Stimulated activated naive CD8-positive, alpha-beta T cell treated with anti-CD3 and anti-CD28 coated beads, Interleukin-15, Interleukin-2, amounts not matched to agents 100 U/mL and 50 U/mL, for 24 hours (primary cell): ENCODE measurements at regions not wholly inside any gene's neighbourhood (a gene's known extent, or its start where the extent isn't known, plus 50 kb on each side); places are given as distances from the start of the nearest gene placed in this dataset.

ENCODE experiments used
- ATAC-seq: fragments of 150-1000 bp; cut with Tn5 transposase; one replicate; pipeline ENCODE4 v1.10.0; 2021
- DNase-seq: peaks from one replicate; pipeline ENCODE4 v3.0.0; 2021

- no peak for DNase-seq
- no peak for ATAC-seq
Measured at GRCh38 chr17:71395901-71396300, 724.9 kb upstream of the SOX9 start.

DNA sequence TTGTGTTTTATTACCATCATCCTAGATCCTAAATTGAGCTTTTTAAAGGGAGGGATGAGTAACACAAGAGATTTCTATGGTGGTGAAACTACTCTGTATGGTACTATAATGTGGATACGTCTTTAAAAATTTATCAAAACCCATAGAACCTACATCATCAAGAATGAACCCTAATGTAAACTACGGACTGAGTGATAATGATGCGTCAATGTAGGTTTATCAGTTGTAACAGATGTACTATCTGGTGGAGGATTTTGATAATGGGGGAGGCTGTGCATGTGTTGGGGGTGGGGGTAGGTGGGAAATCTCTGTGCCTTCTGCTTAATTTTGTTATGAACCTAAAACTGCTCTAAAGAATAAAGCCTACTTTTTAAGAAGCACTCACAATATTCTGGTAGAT, 724.1 kb upstream of the SOX9 start:
- ATAC-seq: no peak
- DNase-seq: no peak

DNA sequence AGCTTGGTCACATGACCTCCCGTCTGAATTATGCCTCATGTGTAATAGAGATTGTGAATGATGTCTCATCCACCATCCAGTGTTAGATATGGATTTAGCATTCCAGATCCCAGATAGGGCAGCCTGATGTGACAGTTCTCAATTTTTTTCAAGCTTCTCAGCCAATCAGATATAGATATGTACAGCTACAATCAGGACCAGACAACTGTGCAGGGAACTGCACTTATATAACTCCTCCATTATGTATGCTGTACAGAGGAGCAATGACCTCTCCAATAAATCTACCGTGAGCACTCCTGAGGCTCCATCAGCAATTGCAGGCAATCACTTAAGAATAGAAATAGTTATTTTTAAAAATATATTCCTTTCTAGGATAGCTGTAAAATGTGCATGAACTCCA, 722.8 kb upstream of the SOX9 start:
- ATAC-seq (no peak), DNase-seq (no peak)

DNA sequence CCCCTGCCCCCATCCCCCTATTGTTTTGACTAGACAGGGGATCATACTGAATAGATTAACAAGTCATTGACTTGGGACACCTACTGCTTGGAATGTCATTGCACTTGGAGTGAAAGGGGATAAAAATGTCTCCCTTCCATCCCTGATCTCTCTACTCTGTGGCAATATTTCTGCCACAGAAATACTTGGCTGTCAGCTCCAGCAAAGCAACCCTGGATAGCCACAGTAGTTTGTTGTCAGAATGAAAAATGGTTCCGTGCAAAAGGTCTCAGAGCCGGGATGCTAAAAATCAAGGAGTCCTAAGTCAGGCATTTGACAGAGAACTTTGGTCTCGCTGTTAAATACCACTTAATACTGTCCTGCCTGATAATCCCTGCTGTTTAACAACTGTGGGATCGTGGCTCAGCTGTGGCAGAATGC, 722.0 kb upstream of the SOX9 start:
- DNase-seq: no peak
- ATAC-seq: no peak

GRCh38 chr17:71399221-71399620, 721.6 kb upstream of the SOX9 start:
- ATAC-seq: no peak
- no peak for DNase-seq

DNA sequence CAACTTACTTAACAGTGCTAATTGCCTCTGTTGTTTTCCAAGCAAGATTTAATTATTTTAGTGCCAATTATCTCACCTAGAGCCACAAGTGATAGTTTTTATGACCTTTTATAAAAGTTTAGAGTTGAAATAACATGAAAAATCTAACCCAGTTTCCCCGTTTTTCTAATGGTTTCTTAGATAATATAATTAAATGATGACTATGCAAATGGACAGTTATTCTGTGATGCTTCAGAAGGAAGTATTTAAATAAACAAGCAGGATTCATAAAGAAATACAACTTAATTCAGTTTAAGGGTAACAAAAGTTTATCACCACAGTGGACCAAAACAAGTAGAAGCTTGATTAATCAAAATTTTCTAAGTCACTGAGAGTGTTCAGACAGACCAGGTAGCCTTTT, 721.2 kb upstream of the SOX9 start:
- no peak for ATAC-seq
- DNase-seq: no peak

- no peak for DNase-seq
- ATAC-seq: no peak
Measured at GRCh38 chr17:71402007-71402406, 718.8 kb upstream of the SOX9 start.

GRCh38 chr17:71402661-71403141, 718.1 kb upstream of the SOX9 start:
- no peak for ATAC-seq
- DNase-seq: no peak

- ATAC-seq: no peak
- no peak for DNase-seq
Measured at GRCh38 chr17:71405101-71405500, 715.7 kb upstream of the SOX9 start.

DNA sequence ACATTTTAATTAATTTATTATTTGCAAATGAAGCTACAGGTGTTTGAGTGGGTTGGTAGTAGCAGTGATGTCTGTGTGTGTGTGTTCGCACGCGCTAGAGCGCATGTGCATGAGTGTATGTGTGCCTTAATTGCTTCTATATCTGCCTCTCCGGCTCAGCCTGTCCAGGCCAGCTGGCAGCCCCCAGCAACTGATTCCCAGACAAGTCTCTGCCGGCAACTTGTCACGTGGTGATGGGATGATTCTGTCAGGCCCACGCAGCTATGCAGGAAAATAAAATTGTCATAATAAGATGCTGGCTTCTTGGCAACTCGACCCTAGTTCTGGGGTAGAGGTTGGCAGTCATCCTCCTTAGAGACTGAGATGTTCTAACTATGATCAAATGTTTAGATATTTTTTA, 712.8 kb upstream of the SOX9 start:
- ATAC-seq: no peak
- no peak for DNase-seq

DNA sequence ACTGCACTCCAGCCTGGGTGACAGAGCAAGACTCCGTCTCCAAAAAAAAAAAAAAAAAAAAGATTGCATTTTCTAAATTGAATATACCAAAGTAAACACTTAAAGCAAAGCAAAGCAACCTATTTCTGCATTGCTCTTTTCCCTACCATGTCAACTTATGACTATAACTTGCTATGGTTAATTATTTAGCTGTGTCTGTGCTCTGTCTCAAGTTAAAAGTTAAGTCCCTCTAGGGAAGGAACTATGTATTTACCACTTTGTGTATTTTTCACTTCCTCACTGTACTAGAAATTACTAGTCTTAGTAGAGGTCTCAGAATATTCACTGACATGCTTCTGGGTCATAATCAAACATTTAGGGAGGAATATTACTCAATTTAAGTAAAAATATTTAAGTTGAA, 711.7 kb upstream of the SOX9 start:
- DNase-seq: no peak
- no peak for ATAC-seq

- ATAC-seq: no peak
- DNase-seq: no peak
Measured at GRCh38 chr17:71409712-71410111, 711.1 kb upstream of the SOX9 start.

GRCh38 chr17:71412803-71413202, 708.0 kb upstream of the SOX9 start:
- no peak for DNase-seq

GRCh38 chr17:71413935-71414334, 706.9 kb upstream of the SOX9 start:
- DNase-seq: no peak
- ATAC-seq: no peak

More at GRCh38 chr17:71412803-71413202, 708.0 kb upstream of the SOX9 start:
- no peak for ATAC-seq

GRCh38 chr17:71417142-71417541, 703.7 kb upstream of the SOX9 start:
- DNase-seq (no peak), ATAC-seq (no peak)

DNA sequence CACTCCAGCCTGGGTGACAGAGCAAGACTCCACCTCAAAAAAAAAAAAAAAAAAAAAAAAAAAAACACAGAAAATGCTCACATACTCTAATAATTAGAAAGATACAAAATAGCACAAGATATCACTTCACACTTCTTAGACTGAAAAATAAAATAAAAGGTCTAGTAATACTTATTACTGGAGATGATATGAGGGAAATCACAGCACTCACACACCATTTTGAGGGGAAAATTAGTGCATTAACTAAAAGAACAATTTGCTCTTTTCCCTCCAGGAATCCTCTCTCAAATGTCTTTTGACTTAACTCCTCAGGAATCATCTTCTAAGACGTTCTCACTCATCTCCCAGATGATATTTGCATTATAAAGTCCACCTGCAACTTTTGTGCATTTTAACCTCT, 697.9 kb upstream of the SOX9 start:
- DNase-seq (no peak), ATAC-seq (no peak)

- DNase-seq (no peak), ATAC-seq (no peak)
Measured at GRCh38 chr17:71423871-71424546, 696.8 kb upstream of the SOX9 start.

DNA sequence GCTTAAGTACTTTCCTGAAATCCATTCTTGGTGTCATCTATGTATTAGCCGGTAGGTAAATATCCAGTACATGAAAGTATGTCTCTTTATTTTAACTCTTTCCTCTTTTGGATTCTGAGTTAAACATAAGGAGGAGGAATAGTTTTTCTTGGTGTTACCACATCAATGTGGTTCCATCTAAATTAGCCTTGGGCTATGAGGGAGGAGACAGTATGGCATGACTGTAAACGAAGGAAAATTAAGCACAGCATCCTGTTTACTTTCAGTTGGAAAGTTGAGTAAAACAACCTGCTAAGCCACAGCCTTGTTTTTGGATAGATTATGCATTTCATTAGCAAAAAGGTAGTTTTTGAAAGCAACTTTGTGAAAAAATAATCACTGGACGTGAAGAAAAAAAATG, 693.0 kb upstream of the SOX9 start:
- ATAC-seq (no peak), DNase-seq (no peak)

DNA sequence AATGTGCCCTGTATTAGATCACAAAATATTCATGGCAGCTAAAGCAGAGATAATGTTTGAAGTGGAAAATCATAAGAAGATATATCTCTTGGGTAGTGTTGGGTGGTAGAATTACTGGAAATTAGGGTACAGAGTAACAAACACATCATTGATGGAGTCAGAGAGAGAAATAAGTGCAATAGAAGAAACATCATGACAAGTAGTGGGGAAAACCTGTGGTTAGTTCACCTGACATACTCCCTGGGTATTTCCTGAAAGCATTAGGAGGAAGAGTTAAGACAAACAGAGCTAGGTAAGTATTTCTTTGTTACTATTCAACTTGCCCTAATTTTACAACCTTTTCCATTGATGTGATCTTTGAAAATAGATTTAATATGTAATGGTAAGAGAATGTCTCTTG, 691.9 kb upstream of the SOX9 start:
- no peak for ATAC-seq
- no peak for DNase-seq

- DNase-seq: no peak
- no peak for ATAC-seq
Measured at GRCh38 chr17:71430281-71430680, 690.5 kb upstream of the SOX9 start.

DNA sequence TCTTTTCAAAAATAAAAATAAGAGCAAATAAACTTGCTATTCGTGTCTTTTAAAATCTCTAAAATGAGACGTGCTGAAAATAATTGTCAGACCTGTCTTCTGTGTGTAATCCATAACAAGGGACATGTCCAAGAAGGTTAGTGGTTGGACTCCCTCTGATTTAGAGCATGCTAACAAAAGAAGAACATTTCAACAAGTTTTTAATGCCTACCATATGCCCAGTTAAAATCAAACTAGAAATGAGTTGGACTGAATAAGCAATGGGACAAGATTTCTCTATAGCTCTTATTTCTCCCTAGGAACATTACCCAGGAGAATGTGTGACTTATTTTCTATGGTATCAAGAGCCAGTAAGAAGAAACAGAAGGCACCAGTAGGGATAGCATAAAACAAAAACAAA, 689.7 kb upstream of the SOX9 start:
- ATAC-seq (no peak), DNase-seq (no peak)

GRCh38 chr17:71432378-71433315, 688.2 kb upstream of the SOX9 start:
- DNase-seq (no peak), ATAC-seq (no peak)

DNA sequence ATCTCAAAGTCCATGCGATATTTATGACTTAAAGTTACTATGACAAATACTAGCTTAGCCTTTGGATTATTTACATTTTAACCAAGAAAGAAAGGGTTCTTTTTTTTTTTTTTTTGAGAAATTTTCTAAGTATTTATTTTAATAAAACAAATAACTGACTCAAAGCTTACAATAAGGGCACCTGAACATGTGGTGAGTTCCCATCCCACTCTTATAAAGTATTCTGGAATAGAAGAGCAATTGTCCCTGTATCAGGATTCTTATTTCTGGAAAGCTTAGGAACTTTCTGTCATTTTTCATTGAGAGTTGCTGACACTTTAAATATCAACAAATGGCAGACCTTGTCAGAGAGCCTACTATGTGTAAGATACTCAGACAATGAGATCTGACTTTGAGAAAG, 686.1 kb upstream of the SOX9 start:
- DNase-seq: no peak
- ATAC-seq: no peak

DNA sequence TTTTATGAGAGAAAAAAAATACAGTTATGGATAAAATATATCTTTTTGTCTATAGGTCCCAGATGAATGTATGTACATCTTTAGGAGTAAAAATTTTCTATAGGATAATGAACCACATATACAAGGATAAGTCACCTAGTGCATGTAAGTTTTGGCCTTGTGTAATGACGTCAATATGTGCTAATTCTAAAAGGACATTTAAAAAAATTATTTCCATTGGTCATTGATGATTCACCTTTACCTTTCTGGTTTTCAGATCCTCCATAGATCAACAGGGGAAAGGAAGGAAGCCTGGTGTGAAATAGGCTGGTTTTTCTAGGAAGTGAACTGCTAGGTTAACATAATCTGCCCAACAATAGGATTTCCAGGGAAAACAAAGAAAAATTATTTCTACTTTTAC, 684.3 kb upstream of the SOX9 start:
- ATAC-seq (no peak), DNase-seq (no peak)
